ENCODE measurements at regions not wholly inside any gene's neighbourhood (a gene's known extent, or its start where the extent isn't known, plus 50 kb on each side); places are given as distances from the start of the nearest gene placed in this dataset.

- ChIA-PET POLR2A (no interaction called here), CTCF (interaction anchor here (0.7 kb wide), 1 partner anchor 46 kb away, joined by 9 read pairs; no protein-coding TSS in a partner anchor)
- no peaks in the 10 kb centered on the region for H3K36me3 ChIP-seq (ENCODE audit: control insufficient read depth, insufficient read depth, low read length)
- H3K27me3 ChIP-seq (ENCODE audit: control insufficient read depth, insufficient read depth, low read length): no peaks in the 10 kb centered on the region; the same call in none of the 2 replicates
- no peaks in the 10 kb centered on the region for H3K9me3 ChIP-seq (ENCODE audit: control insufficient read depth, insufficient read depth, low read depth, low read length)
- intact Hi-C loops (cut with micrococcal nuclease; ENCODE audit: unreplicated experiment) (loop anchor here (5.0 kb wide), 1 partner anchor 178 kb away; no protein-coding TSS in a partner anchor), in situ Hi-C loops (cut with HindIII; ENCODE audit: low pct_unique_long_range_greater_than_20kb, low sequenced_read_pairs) (no loop called here)
- TF ChIP-seq SIN3A (IDR thresholded peaks at IDR 0.05; ENCODE audit: borderline replicate concordance, insufficient read depth, low read depth, low read length) (no peak), TCF7L2 (IDR thresholded peaks at IDR 0.05; ENCODE audit: low read depth, low read length) (no peak), POLR2AphosphoS5 (IDR thresholded peaks at IDR 0.05; ENCODE audit: low read depth, low read length) (no peak)
- TF ChIP-seq, protein P1, sequence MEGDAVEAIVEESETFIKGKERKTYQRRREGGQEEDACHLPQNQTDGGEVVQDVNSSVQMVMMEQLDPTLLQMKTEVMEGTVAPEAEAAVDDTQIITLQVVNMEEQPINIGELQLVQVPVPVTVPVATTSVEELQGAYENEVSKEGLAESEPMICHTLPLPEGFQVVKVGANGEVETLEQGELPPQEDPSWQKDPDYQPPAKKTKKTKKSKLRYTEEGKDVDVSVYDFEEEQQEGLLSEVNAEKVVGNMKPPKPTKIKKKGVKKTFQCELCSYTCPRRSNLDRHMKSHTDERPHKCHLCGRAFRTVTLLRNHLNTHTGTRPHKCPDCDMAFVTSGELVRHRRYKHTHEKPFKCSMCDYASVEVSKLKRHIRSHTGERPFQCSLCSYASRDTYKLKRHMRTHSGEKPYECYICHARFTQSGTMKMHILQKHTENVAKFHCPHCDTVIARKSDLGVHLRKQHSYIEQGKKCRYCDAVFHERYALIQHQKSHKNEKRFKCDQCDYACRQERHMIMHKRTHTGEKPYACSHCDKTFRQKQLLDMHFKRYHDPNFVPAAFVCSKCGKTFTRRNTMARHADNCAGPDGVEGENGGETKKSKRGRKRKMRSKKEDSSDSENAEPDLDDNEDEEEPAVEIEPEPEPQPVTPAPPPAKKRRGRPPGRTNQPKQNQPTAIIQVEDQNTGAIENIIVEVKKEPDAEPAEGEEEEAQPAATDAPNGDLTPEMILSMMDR (IDR thresholded peaks at IDR 0.05): no peak
- TF ChIP-seq, protein P2, sequence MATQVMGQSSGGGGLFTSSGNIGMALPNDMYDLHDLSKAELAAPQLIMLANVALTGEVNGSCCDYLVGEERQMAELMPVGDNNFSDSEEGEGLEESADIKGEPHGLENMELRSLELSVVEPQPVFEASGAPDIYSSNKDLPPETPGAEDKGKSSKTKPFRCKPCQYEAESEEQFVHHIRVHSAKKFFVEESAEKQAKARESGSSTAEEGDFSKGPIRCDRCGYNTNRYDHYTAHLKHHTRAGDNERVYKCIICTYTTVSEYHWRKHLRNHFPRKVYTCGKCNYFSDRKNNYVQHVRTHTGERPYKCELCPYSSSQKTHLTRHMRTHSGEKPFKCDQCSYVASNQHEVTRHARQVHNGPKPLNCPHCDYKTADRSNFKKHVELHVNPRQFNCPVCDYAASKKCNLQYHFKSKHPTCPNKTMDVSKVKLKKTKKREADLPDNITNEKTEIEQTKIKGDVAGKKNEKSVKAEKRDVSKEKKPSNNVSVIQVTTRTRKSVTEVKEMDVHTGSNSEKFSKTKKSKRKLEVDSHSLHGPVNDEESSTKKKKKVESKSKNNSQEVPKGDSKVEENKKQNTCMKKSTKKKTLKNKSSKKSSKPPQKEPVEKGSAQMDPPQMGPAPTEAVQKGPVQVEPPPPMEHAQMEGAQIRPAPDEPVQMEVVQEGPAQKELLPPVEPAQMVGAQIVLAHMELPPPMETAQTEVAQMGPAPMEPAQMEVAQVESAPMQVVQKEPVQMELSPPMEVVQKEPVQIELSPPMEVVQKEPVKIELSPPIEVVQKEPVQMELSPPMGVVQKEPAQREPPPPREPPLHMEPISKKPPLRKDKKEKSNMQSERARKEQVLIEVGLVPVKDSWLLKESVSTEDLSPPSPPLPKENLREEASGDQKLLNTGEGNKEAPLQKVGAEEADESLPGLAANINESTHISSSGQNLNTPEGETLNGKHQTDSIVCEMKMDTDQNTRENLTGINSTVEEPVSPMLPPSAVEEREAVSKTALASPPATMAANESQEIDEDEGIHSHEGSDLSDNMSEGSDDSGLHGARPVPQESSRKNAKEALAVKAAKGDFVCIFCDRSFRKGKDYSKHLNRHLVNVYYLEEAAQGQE (IDR thresholded peaks at IDR 0.05; ENCODE audit: insufficient read depth in 1 of 2, low read depth in 2 of 2, low read length in 1 of 2): no peak
- BruUV-seq (replicated peaks): no TSS peak
- DNase-seq (ENCODE audit: low read depth, low spot score) (no peak), ATAC-seq (no peak)
- H3K4me3 ChIP-seq (ENCODE audit: low read depth in 2 of 2, low read length in 2 of 2): no peak overlapping the region
- no peaks in the 10 kb centered on the region for H3K4me1 ChIP-seq (ENCODE audit: control insufficient read depth, insufficient read depth, low read length)
- H3K27ac ChIP-seq (ENCODE audit: low read length): no peak overlapping the region
Measured at GRCh38 chr16:86343796-86344585, 166.3 kb upstream of the FOXF1 start.

DNA sequence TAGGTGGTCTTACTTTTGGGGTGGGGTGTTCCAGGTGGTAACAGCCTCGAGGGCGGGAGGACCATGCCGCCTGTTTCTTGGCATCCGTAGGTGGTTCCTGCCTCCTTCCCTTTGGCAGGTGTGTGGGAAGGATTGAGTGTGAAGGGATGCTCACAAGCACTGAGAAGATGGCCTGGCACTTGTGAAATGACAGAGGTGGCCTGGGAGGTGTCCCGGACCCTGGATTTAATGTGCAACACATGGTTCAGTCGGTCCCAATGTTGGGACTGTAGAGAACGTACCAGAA lies 165.8 kb upstream of the FOXF1 start:
- Histone ChIP-seq H3K4me3 (ENCODE audit: low read depth in 2 of 2, low read length in 2 of 2) (no peak overlapping the region), H3K36me3 (ENCODE audit: control insufficient read depth, insufficient read depth, low read length) (no peaks in the 10 kb centered on the region), H3K27ac (ENCODE audit: low read length) (no peak overlapping the region), H3K9me3 (ENCODE audit: control insufficient read depth, insufficient read depth, low read depth, low read length) (no peaks in the 10 kb centered on the region), H3K4me1 (ENCODE audit: control insufficient read depth, insufficient read depth, low read length) (no peaks in the 10 kb centered on the region), H3K27me3 (ENCODE audit: control insufficient read depth, insufficient read depth, low read length) (no peaks in the 10 kb centered on the region; the same call in none of the 2 replicates)
- intact Hi-C loops (cut with micrococcal nuclease; ENCODE audit: unreplicated experiment): loop anchor here (5.0 kb wide), 1 partner anchor 178 kb away; no protein-coding TSS in a partner anchor
- DNase-seq (ENCODE audit: low read depth, low spot score) (no peak), ATAC-seq (no peak)
- in situ Hi-C loops (cut with HindIII; ENCODE audit: low pct_unique_long_range_greater_than_20kb, low sequenced_read_pairs): no loop called here
- ChIA-PET POLR2A (no interaction called here), CTCF (no interaction called here)
- TF ChIP-seq, protein P2 (IDR thresholded peaks at IDR 0.05; ENCODE audit: insufficient read depth in 1 of 2, low read depth in 2 of 2, low read length in 1 of 2): no peak
- TF ChIP-seq SIN3A (IDR thresholded peaks at IDR 0.05; ENCODE audit: borderline replicate concordance, insufficient read depth, low read depth, low read length) (no peak), TCF7L2 (IDR thresholded peaks at IDR 0.05; ENCODE audit: low read depth, low read length) (no peak), POLR2AphosphoS5 (IDR thresholded peaks at IDR 0.05; ENCODE audit: low read depth, low read length) (no peak)
- TF ChIP-seq, protein P1 (IDR thresholded peaks at IDR 0.05): no peak
- no TSS peak for BruUV-seq (replicated peaks)

Measured in Panc1 (cell line).